ENCODE measurements at regions not wholly inside any gene's neighbourhood (a gene's known extent, or its start where the extent isn't known, plus 50 kb on each side); places are given as distances from the start of the nearest gene placed in this dataset.

- DNase-seq (no peak), ATAC-seq (no peak)
- intact Hi-C loops (cut with DNase I, micrococcal nuclease), result no loop called here
Measured at GRCh38 chr4:116387937-116388474, 697.4 kb downstream of the TRAM1L1 start.

DNA sequence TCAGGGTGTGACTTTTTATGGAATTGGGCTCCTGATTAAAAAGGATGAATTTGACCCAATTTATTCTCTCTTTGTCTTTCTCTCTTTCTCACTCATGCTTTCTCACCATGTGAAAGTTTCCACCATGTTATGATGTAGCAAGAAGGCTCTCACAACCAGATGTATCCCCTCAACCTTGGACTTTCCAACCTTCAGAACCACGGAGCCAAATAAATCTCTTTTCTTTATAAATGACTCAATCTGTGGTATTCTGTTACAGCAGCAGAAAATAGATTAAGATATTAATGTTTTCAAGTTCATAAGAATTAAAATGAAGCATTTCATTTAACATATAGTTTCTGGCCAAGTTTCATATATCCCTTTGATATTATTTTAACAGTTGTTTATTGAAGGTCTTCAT, 698.5 kb downstream of the TRAM1L1 start:
- DNase-seq (no peak), ATAC-seq (no peak)
- intact Hi-C loops (cut with DNase I, micrococcal nuclease), result no loop called here

DNA sequence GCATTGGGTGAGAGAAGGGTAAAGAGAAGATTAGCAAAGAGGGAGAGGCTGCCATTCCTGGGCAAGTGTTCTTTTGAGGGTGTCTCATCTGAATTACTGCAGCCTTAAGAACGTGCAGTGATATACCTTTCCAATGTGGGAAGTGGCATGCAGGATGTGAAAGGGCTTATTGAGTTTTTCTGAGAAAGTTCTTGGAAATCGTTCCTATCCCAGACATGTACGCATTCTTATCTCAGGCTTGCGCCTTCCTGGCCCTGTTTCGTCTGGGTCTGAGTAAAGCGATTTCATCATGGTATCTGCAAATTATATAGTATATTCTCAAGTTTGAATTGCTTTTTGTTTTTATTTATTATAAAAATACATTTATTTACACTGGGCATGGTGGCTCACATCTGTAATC, 699.8 kb downstream of the TRAM1L1 start:
- intact Hi-C loops (cut with DNase I, micrococcal nuclease), result no loop called here
- ATAC-seq (no peak), DNase-seq (no peak)

DNA sequence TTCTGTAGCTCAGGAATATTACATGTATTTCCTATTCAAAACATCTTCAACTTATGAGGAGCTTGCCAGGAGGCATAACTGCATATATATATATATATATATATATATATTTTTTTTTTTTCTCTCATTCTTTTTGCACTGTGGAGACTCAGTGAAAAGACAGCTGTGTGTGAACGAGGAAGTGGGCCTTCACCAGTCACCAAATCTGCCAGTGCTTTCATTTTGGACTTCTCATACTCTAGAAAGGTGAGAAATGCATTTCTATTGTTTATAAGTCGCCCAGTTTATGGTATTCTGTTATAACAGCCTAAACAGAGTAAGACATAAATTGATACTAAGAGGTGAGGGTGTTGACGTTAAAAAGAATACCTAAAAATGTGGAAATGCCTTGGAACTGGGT, 710.6 kb downstream of the TRAM1L1 start:
- ATAC-seq (no peak), DNase-seq (no peak)
- intact Hi-C loops (cut with DNase I, micrococcal nuclease), result loop anchor here in 1 of 2 donors (10.0 kb wide), 1 partner anchor 290 kb away; no protein-coding TSS in a partner anchor

GRCh38 chr4:116362583-116362982, 722.8 kb downstream of the TRAM1L1 start:
- ATAC-seq, result no peak
- intact Hi-C loops (cut with DNase I, micrococcal nuclease), result no loop called here
- no peak for DNase-seq

DNA sequence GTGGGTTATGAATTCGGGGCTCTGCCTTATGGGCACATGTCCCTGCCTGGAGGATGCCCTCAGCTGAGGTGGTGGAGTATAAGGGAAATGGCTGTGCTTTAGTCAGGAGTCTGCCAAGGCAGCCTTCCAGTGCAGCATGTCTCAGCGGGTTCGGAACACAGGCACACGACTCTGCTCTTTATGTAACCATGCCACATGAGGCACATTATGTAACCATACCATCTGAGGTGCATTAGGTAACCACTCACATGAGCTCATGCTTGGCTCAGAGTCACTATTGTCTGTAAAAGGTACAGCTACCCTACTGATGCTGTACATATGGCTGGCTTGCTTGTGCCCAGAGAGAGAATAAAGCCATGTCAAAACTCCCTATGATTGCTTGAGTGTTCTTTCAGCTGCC, 723.6 kb downstream of the TRAM1L1 start:
- no peak for ATAC-seq
- intact Hi-C loops (cut with DNase I, micrococcal nuclease), result no loop called here
- DNase-seq, result no peak

- intact Hi-C loops (cut with DNase I, micrococcal nuclease), result no loop called here
Measured at GRCh38 chr4:116358633-116359222, 726.6 kb downstream of the TRAM1L1 start.

GRCh38 chr4:116357758-116358157, 727.6 kb downstream of the TRAM1L1 start:
- intact Hi-C loops (cut with DNase I, micrococcal nuclease), result no loop called here
- DNase-seq (peak in 1 of 2 donors; percentile 8), ATAC-seq (peak; percentile 31)

More at GRCh38 chr4:116358633-116359222, 726.6 kb downstream of the TRAM1L1 start:
- peak; percentile 26 to 29 for DNase-seq
- ATAC-seq, result peak; percentile 96

DNA sequence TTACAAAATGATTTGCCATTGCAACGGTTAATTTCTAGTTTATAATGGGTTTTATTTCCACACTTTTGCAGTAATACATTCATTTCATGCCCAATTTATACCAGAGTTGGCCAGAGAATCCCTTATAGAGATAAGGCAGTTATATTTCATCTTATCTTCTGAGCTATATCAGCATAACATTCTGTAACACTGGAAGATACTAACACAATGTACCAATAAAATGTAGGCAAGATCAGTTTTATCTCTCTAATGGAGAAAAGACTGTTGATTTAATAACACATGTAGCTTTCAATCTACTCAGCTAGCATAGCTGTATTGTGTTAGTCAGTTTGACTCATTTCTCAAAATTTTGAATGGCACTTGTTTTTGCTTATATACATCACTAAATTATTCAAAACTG, 738.6 kb downstream of the TRAM1L1 start:
- ATAC-seq (no peak), DNase-seq (no peak)
- intact Hi-C loops (cut with DNase I, micrococcal nuclease), result no loop called here

- intact Hi-C loops (cut with DNase I, micrococcal nuclease), result no loop called here
- no peak for ATAC-seq
Measured at GRCh38 chr4:116343809-116344208, 741.6 kb downstream of the TRAM1L1 start.

DNA sequence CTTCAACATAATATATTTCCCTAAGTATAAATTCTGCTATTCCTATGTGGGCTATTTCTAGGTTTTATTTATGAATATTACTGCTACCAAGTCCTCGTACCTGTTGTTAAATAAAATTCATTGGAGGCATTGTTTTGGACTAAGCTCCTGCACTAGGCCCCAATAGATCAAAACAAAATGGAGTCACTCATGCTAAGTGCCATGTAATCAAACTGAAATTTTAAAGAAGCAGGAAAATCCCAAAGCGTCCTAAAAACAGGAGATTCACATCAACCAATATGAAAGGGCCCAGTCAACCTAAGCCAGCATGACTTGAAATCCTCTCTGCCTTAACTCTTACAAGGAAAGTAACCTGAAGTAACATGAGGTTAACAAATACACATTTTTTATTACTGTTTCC, 743.2 kb downstream of the TRAM1L1 start:
- intact Hi-C loops (cut with DNase I, micrococcal nuclease), result no loop called here
- no peak for DNase-seq
- no peak for ATAC-seq

More at GRCh38 chr4:116343809-116344208, 741.6 kb downstream of the TRAM1L1 start:
- DNase-seq, result no peak

- intact Hi-C loops (cut with DNase I, micrococcal nuclease), result no loop called here
- DNase-seq (no peak), ATAC-seq (no peak)
Measured at GRCh38 chr4:116332508-116332907, 752.9 kb downstream of the TRAM1L1 start.

GRCh38 chr4:116328261-116328860, 757.0 kb downstream of the TRAM1L1 start:
- ATAC-seq (no peak), DNase-seq (no peak)
- intact Hi-C loops (cut with DNase I, micrococcal nuclease), result no loop called here

DNA sequence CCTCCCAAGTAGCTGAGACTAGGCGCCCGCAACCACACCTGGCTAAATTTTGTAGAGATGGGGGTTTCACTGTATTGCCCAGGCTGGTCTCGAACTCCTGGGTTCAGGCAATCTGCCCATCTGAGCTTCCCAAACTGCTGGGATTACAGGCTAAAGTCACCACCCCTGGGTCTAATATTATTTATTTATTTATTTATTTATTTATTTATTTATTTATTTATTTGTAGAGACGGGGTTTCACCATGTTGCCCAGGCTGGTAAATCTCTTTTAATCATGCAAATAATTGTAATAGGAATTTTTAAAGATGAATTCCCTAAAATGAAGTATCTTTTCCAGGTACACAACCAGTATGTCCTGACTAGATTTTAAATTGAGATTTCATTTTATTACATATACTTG, 761.8 kb downstream of the TRAM1L1 start:
- intact Hi-C loops (cut with DNase I, micrococcal nuclease), result no loop called here
- ATAC-seq (no peak), DNase-seq (no peak)

GRCh38 chr4:116321471-116321870, 763.9 kb downstream of the TRAM1L1 start:
- DNase-seq (no peak), ATAC-seq (no peak)
- intact Hi-C loops (cut with DNase I, micrococcal nuclease), result no loop called here

DNA sequence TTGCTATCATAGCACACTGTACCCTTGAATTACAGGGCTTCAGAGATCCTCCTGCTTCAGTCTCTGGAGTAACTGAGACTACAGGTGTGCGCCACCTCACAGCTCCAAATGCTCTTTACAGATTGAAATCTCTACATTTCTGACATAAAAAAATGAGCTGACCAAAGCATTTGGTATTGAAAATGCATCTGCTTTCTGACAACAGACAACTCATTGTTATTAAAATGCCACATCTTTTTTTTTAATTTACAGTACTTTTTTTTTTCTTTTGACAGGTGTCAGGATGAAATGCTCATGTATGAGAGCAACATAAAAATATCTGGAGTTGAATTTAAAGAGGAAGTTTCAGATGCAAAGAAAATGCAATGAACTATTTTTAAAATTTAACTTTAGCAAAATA, 764.5 kb downstream of the TRAM1L1 start:
- ATAC-seq, result no peak
- intact Hi-C loops (cut with DNase I, micrococcal nuclease), result no loop called here
- DNase-seq, result no peak

- ATAC-seq (no peak), DNase-seq (no peak)
- intact Hi-C loops (cut with DNase I, micrococcal nuclease), result no loop called here
Measured at GRCh38 chr4:116303736-116304188, 781.6 kb downstream of the TRAM1L1 start.

DNA sequence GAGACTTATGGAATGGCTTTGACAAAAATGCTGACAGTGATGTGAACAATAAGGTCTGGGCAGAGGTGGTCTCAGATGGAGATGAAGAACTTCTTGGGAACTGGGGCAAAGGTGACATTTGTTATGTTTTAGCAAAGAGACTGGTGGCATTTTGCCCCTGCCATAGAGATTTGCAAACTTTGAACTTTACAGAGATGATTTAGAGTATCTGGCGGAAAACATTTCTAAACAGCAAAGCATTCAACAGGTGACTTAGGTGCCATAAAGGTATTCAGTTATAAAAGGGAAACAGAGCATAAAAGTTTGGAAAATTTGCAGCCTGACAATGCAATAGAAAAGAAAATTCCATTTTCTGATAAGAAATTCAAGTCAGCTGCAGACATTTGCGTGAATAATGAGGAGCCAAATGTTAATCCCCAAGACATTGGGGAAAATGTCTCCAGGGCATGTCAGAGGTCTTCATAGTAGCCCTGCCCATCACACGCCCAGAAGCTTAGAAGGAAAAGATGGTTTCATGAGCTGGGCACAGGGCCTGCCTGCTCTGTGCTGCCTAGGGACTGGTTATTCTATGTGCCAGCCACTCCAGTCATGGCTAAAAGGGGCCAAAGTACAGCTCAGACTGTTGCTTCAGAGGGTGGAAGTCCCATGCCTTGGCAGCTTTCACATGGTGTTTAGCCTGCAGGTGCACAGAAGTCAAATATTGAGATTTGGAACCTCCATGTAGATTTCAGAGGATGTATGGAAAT, 782.2 kb downstream of the TRAM1L1 start:
- no peak for DNase-seq
- intact Hi-C loops (cut with DNase I, micrococcal nuclease), result no loop called here
- ATAC-seq, result no peak

DNA sequence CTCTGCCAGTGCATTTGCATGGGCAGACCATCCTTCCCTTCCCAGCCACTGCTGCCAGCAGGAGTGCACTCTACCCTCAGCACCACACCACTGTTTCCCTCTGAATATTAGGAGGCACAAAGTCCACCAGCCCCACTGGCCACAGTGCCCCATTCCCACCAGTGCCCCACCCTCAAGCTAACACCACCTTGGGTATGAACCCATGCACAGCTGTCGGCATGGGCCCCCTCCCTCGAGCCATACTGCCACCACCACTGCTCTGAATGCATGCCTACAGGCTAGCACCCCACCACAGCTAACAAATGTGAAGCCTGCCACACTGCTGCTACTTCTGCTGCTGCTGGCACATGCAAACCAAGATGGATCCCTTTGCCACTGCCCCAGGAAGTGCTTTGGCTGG, 810.4 kb downstream of the TRAM1L1 start:
- ATAC-seq (no peak), DNase-seq (no peak)
- intact Hi-C loops (cut with DNase I, micrococcal nuclease), result no loop called here

GRCh38 chr4:116272336-116272735, 813.0 kb downstream of the TRAM1L1 start:
- DNase-seq, result no peak
- intact Hi-C loops (cut with DNase I, micrococcal nuclease), result no loop called here
- no peak for ATAC-seq
